Left lung (tissue), 4 donors: ENCODE measurements at regions not wholly inside any gene's neighbourhood (a gene's known extent, or its start where the extent isn't known, plus 50 kb on each side); places are given as distances from the start of the nearest gene placed in this dataset.
A peak's percentile ranks its signal among the peaks of the same experiment; 100 is the strongest.

Experiments
- ATAC-seq: fragments of 200-7000 bp; cut with Tn5 transposase; one replicate; pipeline ENCODE4 v1.9.1; 2020; ENCODE audit warnings: moderate library complexity
- DNase-seq, 4 donors: peaks; one replicate each; pipeline ENCODE4 v3.0.0-alpha.2; 2013 to 2020
- H3K27ac ChIP-seq, 2 donors: fragments of 200-600 bp; sonication (generic) in 1 of 2; one replicate each; pipeline versions ENCODE4 v1.5.0 to v1.8.0; 2020 to 2021
- H3K27me3 ChIP-seq, 2 donors: fragments of 200-600 bp; sonication (generic) in 1 of 2; one replicate each; pipeline versions ENCODE4 v1.5.0 to v1.8.0; 2020 to 2021
- H3K36me3 ChIP-seq, 2 donors: fragments of 200-600 bp; sonication (generic) in 1 of 2; one replicate each; pipeline versions ENCODE4 v1.5.0 to v1.8.0; 2020 to 2021
- H3K4me1 ChIP-seq, 2 donors: fragments of 200-600 bp; one replicate each; pipeline ENCODE4 v1.8.0; 2021
- H3K4me3 ChIP-seq, 2 donors: fragments of 200-600 bp; sonication (generic) in 1 of 2; one replicate each; pipeline versions ENCODE4 v1.5.0 to v1.8.0; 2020 to 2021; ENCODE audit warnings: mild to moderate bottlenecking in 1 of 2
- H3K9me3 ChIP-seq, 2 donors: fragments of 200-600 bp; sonication (generic) in 1 of 2; one replicate each; pipeline versions ENCODE4 v1.5.0 to v1.8.0; 2020 to 2021
- intact Hi-C, 2 donors: fragments of 100-400 bp; cut with DNase I; formaldehyde crosslinking; loops; one replicate each; pipeline versions ENCODE4 v1.11.2 to v1.14.2; 2022
- TF ChIP-seq, protein P1 (sequence below), 2 donors: fragments of 200-600 bp; sonication (generic) in 1 of 2; IDR thresholded peaks; one replicate each; pipeline versions ENCODE4 v1.5.0 to v1.8.0; 2021; ENCODE audit warnings: antibody characterized with exemption in 2 of 2
- donor health status: DM: no; HTN: yes; CAD: no.
- donor health status: DM: no; HTN: no; CAD: no.

DNA sequence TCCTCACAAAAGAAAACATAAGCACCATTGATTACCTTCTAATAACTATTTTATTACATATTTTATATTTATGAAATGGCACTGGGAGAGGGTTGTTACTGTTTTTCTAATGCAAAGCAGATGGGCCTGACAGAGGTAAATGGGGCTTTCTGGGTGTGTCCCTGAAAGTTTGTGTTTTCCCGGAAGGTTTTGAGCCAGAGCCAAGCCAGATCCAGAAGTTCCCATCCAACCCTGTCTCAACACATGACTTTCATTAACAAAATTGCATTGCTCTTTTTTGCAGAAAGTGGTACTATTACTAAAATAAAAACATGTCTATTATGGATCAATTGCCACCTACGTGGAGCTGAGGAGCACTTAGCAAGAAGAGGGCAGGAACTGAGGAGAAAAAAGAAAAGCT lies 181.3 kb downstream of the RAB28 start:
- TF ChIP-seq, protein P1, sequence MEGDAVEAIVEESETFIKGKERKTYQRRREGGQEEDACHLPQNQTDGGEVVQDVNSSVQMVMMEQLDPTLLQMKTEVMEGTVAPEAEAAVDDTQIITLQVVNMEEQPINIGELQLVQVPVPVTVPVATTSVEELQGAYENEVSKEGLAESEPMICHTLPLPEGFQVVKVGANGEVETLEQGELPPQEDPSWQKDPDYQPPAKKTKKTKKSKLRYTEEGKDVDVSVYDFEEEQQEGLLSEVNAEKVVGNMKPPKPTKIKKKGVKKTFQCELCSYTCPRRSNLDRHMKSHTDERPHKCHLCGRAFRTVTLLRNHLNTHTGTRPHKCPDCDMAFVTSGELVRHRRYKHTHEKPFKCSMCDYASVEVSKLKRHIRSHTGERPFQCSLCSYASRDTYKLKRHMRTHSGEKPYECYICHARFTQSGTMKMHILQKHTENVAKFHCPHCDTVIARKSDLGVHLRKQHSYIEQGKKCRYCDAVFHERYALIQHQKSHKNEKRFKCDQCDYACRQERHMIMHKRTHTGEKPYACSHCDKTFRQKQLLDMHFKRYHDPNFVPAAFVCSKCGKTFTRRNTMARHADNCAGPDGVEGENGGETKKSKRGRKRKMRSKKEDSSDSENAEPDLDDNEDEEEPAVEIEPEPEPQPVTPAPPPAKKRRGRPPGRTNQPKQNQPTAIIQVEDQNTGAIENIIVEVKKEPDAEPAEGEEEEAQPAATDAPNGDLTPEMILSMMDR (IDR thresholded peaks at IDR 0.05): no peak
- no peaks in the 10 kb centered on the region for H3K36me3 ChIP-seq
- H3K4me3 ChIP-seq: no peak overlapping the region
- intact Hi-C loops: no loop called here
- H3K27ac ChIP-seq: no peak overlapping the region
- ATAC-seq (no peak), DNase-seq (no peak)
- no peaks in the 10 kb centered on the region for H3K27me3 ChIP-seq
- H3K4me1 ChIP-seq: no peaks in the 10 kb centered on the region
- H3K9me3 ChIP-seq: peaks cover 3 to 36% of the 10 kb centered on the region in 2 donors

DNA sequence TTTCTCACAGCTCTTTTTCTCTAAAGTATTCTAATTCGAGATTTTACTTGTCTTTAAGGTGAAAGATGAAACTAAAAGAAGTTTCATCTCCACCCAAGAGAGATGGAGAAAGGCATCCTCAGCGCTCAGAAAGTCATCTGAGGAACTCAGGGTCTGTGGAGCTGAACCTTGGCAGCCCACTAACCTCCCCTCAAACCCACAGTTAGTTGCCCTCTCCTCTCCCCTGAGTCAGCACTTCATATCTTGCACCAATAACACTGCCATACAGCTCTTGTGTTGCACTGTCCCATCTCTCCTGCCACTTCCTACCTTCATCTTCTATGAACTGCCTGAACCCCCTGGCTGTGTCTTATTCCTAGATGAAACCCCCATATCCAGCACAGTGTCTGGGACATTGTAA lies 184.8 kb downstream of the RAB28 start:
- intact Hi-C loops: no loop called here
- H3K9me3 ChIP-seq: peaks cover 3 to 53% of the 10 kb centered on the region in 2 donors
- no peaks in the 10 kb centered on the region for H3K4me1 ChIP-seq

DNA sequence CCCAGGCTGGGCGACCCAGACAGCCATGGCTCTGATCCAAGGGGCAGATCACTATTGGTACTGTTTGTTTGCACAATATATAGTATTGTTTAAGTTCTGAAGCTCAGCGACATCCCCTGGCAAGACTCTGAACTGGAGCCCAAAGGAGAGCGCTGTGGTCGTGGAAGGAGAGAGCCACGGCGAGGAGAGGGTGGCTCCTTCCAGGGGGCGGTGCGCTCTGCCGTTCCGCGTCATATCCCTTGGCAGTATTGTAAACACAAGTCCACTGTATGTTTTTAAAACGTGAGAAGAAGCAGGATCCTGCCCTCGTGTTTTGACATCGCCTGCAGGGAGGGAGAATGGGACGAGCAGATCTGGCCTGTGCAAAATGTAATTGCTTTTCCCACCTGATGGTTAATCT lies 185.5 kb downstream of the RAB28 start:
- intact Hi-C loops: no loop called here
- Histone ChIP-seq H3K27ac (no peak overlapping the region), H3K4me3 (no peak overlapping the region), H3K4me1 (no peaks in the 10 kb centered on the region), H3K9me3 (peaks cover 3 to 53% of the 10 kb centered on the region in 2 donors), H3K36me3 (no peaks in the 10 kb centered on the region), H3K27me3 (no peaks in the 10 kb centered on the region)
- DNase-seq (peak in 1 of 4 donors; percentile 7), ATAC-seq (no peak)
- TF ChIP-seq, protein P1 (IDR thresholded peaks at IDR 0.05): no peak

More for the DNA sequence above, 184.8 kb downstream of the RAB28 start:
- H3K27me3 ChIP-seq: no peaks in the 10 kb centered on the region
- ATAC-seq: no peak
- H3K27ac ChIP-seq: no peak overlapping the region
- H3K36me3 ChIP-seq: no peaks in the 10 kb centered on the region
- H3K4me3 ChIP-seq: no peak overlapping the region
- no peak for DNase-seq
- TF ChIP-seq, protein P1 (IDR thresholded peaks at IDR 0.05): no peak

DNA sequence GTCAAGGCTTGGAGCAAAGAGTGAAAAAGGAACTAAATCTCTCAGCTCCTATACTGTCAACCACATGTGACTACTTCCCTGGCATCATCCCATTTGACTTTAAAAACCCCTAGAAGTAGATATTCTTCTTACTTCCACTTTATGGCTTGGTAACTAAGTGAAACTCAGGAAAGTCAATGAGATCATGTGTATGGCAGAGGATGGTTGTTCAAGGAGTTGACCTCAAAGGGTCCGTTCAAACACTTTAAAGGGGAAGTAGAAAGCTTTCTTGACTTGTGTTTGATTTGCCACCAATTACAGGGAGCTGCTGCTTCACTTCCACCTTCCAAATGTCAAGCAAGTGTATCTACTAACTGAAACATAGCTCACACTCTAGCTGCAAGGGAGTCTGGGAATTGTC lies 187.2 kb downstream of the RAB28 start:
- no peak for ATAC-seq
- no peak overlapping the region for H3K27ac ChIP-seq
- H3K36me3 ChIP-seq: no peaks in the 10 kb centered on the region
- peaks cover 3 to 53% of the 10 kb centered on the region in 2 donors for H3K9me3 ChIP-seq
- no peak for DNase-seq
- no peak overlapping the region for H3K4me3 ChIP-seq
- no peaks in the 10 kb centered on the region for H3K27me3 ChIP-seq
- H3K4me1 ChIP-seq: no peaks in the 10 kb centered on the region
- intact Hi-C loops: no loop called here
- TF ChIP-seq, protein P1 (IDR thresholded peaks at IDR 0.05): no peak

DNA sequence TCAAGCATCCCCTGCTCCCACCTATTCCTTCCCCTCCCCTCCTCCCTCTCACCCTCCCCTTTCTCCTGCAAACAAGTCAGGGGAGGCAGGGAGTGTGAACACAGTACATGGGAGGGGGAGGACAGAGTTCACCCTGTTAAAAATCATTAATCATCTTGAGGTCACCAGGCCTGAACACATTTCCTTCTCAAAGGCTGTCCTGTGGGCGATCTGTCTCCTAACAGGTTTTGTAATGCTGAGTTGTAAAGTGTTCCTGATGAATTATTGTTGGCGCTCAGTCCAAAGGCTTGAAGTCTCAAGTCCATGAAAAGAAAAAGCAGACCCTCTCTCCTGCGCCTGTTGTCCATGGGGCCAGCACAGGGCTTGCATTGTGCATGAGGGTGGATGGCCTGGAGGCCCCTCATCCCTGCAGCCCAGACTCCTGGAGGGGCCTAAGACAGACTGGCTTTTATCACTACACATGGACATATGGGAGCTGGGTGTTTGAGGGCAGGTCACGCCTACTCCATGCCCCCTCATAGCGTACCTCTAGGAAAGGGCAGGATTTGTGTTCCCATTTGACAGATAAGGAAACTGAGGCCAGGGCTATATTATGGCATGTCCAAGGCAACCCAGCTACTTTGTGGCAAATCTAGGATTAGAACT lies 189.1 kb downstream of the RAB28 start:
- intact Hi-C loops: no loop called here
- no peak for DNase-seq
- H3K36me3 ChIP-seq: no peaks in the 10 kb centered on the region
- no peaks in the 10 kb centered on the region for H3K4me1 ChIP-seq
- ATAC-seq: no peak
- peaks cover 0 to 47% of the 10 kb centered on the region in 2 donors for H3K9me3 ChIP-seq
- no peak overlapping the region for H3K27ac ChIP-seq
- TF ChIP-seq, protein P1 (IDR thresholded peaks at IDR 0.05): no peak
- H3K27me3 ChIP-seq: no peaks in the 10 kb centered on the region
- H3K4me3 ChIP-seq: no peak overlapping the region
